HL-60 (cell line): ENCODE measurements at regions not wholly inside any gene's neighbourhood (a gene's known extent, or its start where the extent isn't known, plus 50 kb on each side); places are given as distances from the start of the nearest gene placed in this dataset.

Experiments used
- TF ChIP-seq, protein P1 (sequence below): IDR thresholded peaks from one replicate; pipeline ENCODE4 v1.5.1; 2011; ENCODE audit warnings: low read length, control low read depth, inconsistent platforms; ENCODE audit not compliant: insufficient read depth
- TF ChIP-seq, protein P2 (sequence below): IDR thresholded peaks from 2 replicates; pipeline ENCODE4 v1.6.1; 2012; ENCODE audit warnings: low read depth; ENCODE audit not compliant: insufficient replicate concordance

DNA sequence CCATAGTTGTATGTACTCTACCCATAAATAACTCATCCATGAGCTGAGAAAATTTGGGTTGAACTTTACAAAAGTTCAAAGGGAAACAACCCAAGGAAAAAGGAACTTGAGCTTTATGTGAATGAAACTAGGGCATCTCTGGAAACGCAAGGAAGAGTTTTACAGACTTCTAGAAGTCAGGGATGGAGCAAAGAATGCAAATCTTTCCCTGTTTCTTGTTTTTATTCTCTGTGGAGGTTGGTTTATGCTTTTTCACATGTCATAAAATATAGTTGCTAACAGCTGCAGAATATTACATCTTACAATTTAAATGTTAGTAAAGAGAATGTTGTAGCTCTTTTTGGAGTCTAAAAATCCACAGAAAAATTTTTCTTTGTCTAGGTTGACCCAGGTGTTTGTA is 754.1 kb downstream of the PCDH7 start:
- TF ChIP-seq, protein P1, sequence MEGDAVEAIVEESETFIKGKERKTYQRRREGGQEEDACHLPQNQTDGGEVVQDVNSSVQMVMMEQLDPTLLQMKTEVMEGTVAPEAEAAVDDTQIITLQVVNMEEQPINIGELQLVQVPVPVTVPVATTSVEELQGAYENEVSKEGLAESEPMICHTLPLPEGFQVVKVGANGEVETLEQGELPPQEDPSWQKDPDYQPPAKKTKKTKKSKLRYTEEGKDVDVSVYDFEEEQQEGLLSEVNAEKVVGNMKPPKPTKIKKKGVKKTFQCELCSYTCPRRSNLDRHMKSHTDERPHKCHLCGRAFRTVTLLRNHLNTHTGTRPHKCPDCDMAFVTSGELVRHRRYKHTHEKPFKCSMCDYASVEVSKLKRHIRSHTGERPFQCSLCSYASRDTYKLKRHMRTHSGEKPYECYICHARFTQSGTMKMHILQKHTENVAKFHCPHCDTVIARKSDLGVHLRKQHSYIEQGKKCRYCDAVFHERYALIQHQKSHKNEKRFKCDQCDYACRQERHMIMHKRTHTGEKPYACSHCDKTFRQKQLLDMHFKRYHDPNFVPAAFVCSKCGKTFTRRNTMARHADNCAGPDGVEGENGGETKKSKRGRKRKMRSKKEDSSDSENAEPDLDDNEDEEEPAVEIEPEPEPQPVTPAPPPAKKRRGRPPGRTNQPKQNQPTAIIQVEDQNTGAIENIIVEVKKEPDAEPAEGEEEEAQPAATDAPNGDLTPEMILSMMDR: no peak
- TF ChIP-seq, protein P2, sequence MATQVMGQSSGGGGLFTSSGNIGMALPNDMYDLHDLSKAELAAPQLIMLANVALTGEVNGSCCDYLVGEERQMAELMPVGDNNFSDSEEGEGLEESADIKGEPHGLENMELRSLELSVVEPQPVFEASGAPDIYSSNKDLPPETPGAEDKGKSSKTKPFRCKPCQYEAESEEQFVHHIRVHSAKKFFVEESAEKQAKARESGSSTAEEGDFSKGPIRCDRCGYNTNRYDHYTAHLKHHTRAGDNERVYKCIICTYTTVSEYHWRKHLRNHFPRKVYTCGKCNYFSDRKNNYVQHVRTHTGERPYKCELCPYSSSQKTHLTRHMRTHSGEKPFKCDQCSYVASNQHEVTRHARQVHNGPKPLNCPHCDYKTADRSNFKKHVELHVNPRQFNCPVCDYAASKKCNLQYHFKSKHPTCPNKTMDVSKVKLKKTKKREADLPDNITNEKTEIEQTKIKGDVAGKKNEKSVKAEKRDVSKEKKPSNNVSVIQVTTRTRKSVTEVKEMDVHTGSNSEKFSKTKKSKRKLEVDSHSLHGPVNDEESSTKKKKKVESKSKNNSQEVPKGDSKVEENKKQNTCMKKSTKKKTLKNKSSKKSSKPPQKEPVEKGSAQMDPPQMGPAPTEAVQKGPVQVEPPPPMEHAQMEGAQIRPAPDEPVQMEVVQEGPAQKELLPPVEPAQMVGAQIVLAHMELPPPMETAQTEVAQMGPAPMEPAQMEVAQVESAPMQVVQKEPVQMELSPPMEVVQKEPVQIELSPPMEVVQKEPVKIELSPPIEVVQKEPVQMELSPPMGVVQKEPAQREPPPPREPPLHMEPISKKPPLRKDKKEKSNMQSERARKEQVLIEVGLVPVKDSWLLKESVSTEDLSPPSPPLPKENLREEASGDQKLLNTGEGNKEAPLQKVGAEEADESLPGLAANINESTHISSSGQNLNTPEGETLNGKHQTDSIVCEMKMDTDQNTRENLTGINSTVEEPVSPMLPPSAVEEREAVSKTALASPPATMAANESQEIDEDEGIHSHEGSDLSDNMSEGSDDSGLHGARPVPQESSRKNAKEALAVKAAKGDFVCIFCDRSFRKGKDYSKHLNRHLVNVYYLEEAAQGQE: no peak
